ENCODE measurements at regions not wholly inside any gene's neighbourhood (a gene's known extent, or its start where the extent isn't known, plus 50 kb on each side); places are given as distances from the start of the nearest gene placed in this dataset.

DNA sequence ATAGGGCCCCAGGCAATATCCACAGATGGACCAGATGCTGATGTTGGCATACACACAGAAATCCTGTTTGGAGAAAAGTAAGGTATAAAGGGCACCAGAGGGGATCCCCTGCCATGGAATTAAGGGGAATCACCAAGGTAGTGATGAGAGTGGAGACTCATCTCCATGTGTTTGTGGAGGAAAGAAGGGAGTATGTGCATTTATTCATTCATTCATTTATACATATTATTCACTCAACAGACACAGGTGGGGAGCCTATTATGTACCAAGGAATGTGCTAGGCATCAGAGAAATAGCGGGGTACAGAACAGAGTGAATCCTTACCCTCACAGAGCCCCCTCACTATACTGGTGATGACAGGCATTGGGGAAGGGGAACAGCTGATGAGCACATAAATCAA is 116.8 kb upstream of the IL12B start:
- no peak for TF ChIP-seq POLR2AphosphoS5 (IDR thresholded peaks at IDR 0.05; ENCODE audit: low read depth)
- TF ChIP-seq, protein P1, sequence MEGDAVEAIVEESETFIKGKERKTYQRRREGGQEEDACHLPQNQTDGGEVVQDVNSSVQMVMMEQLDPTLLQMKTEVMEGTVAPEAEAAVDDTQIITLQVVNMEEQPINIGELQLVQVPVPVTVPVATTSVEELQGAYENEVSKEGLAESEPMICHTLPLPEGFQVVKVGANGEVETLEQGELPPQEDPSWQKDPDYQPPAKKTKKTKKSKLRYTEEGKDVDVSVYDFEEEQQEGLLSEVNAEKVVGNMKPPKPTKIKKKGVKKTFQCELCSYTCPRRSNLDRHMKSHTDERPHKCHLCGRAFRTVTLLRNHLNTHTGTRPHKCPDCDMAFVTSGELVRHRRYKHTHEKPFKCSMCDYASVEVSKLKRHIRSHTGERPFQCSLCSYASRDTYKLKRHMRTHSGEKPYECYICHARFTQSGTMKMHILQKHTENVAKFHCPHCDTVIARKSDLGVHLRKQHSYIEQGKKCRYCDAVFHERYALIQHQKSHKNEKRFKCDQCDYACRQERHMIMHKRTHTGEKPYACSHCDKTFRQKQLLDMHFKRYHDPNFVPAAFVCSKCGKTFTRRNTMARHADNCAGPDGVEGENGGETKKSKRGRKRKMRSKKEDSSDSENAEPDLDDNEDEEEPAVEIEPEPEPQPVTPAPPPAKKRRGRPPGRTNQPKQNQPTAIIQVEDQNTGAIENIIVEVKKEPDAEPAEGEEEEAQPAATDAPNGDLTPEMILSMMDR (IDR thresholded peaks at IDR 0.05; ENCODE audit: insufficient read depth, low read length) = no peak
